Endothelial cell of hepatic sinusoid (primary cell): ENCODE measurements at regions not wholly inside any gene's neighbourhood (a gene's known extent, or its start where the extent isn't known, plus 50 kb on each side); places are given as distances from the start of the nearest gene placed in this dataset.

Experiments used
- in situ Hi-C: cut with HindIII; loops from 2 replicates; pipeline ENCODE4 v1.10.0; 2017; ENCODE audit warnings: low sequenced_read_pairs

GRCh38 chr3:22565393-22565792 lies 637.7 kb upstream of the UBE2E2 start:
- in situ Hi-C loops: no loop called here

- in situ Hi-C loops: no loop called here
Measured at GRCh38 chr3:22568285-22568684, 634.8 kb upstream of the UBE2E2 start.

- in situ Hi-C loops: no loop called here
Measured at GRCh38 chr3:22569570-22569969, 633.6 kb upstream of the UBE2E2 start.

GRCh38 chr3:22581007-22581406 lies 622.1 kb upstream of the UBE2E2 start:
- in situ Hi-C loops: no loop called here

- in situ Hi-C loops: no loop called here
Measured at GRCh38 chr3:22582266-22582665, 620.9 kb upstream of the UBE2E2 start.

- in situ Hi-C loops: no loop called here
Measured at GRCh38 chr3:22585504-22585903, 617.6 kb upstream of the UBE2E2 start.

GRCh38 chr3:22585911-22586310 lies 617.2 kb upstream of the UBE2E2 start:
- in situ Hi-C loops: no loop called here

- in situ Hi-C loops: no loop called here
Measured at GRCh38 chr3:22587446-22587845, 615.7 kb upstream of the UBE2E2 start.

- in situ Hi-C loops: no loop called here
Measured at GRCh38 chr3:22593638-22594037, 609.5 kb upstream of the UBE2E2 start.

GRCh38 chr3:22594990-22595389 lies 608.1 kb upstream of the UBE2E2 start:
- in situ Hi-C loops: no loop called here

- in situ Hi-C loops: no loop called here
Measured at GRCh38 chr3:22606461-22606860, 596.7 kb upstream of the UBE2E2 start.

GRCh38 chr3:22606938-22607337 lies 596.2 kb upstream of the UBE2E2 start:
- in situ Hi-C loops: no loop called here

GRCh38 chr3:22608093-22608492 lies 595.0 kb upstream of the UBE2E2 start:
- in situ Hi-C loops: no loop called here

- in situ Hi-C loops: no loop called here
Measured at GRCh38 chr3:22608721-22609120, 594.4 kb upstream of the UBE2E2 start.

GRCh38 chr3:22609139-22609538 lies 594.0 kb upstream of the UBE2E2 start:
- in situ Hi-C loops: no loop called here

- in situ Hi-C loops: no loop called here
Measured at GRCh38 chr3:22612927-22613326, 590.2 kb upstream of the UBE2E2 start.

- in situ Hi-C loops: no loop called here
Measured at GRCh38 chr3:22615790-22616189, 587.3 kb upstream of the UBE2E2 start.

GRCh38 chr3:22617372-22617771 lies 585.8 kb upstream of the UBE2E2 start:
- in situ Hi-C loops: no loop called here

- in situ Hi-C loops: no loop called here
Measured at GRCh38 chr3:22620498-22620897, 582.6 kb upstream of the UBE2E2 start.

GRCh38 chr3:22621205-22621809 lies 581.8 kb upstream of the UBE2E2 start:
- in situ Hi-C loops: no loop called here

- in situ Hi-C loops: no loop called here
Measured at GRCh38 chr3:22627993-22628499, 575.1 kb upstream of the UBE2E2 start.

- in situ Hi-C loops: no loop called here
Measured at GRCh38 chr3:22632536-22632935, 570.6 kb upstream of the UBE2E2 start.

- in situ Hi-C loops: no loop called here
Measured at GRCh38 chr3:22634433-22634832, 568.7 kb upstream of the UBE2E2 start.
